CD1c-positive myeloid dendritic cell (primary cell): ENCODE measurements at regions not wholly inside any gene's neighbourhood (a gene's known extent, or its start where the extent isn't known, plus 50 kb on each side); places are given as distances from the start of the nearest gene placed in this dataset.
"Not testable (repeated sequence)": the region's sequence is repeated elsewhere in the genome, so short reads cannot be mapped to it uniquely, and the experiment has no call there.

Experiments used
- DNase-seq: peaks from one replicate; pipeline ENCODE4 v3.0.0-alpha.2; 2016; ENCODE audit errors: extremely low spot score

DNA sequence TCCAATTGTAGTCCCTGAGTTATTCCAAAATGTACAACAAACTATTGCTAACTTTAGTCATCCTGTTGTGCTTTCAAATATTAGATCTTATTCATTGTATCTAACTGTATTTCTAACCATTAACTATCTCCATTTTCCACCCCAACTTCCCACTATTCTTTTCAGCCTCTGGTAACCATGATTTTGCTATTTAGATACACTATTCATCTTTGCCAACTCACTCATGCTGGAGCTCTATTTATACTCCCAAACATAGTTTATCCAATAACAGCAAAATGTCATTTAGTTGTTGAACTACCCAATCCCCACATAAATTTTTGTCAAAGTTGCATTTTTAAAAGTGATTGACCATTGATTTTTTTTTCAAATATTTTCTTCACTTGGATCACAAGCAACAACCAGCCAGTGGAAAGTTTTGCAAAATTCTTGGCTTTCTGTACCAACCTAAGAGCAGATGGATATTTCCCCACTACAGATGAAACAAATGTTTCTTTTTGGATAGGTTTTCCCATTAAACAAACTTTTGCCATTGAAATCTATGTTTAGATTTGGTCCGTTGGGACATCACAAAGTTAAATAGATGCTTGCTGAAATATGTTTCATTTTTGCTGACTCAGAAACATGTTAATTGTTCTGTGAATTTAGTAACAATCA, 866.0 kb downstream of the LTN1 start:
- DNase-seq = no peak

DNA sequence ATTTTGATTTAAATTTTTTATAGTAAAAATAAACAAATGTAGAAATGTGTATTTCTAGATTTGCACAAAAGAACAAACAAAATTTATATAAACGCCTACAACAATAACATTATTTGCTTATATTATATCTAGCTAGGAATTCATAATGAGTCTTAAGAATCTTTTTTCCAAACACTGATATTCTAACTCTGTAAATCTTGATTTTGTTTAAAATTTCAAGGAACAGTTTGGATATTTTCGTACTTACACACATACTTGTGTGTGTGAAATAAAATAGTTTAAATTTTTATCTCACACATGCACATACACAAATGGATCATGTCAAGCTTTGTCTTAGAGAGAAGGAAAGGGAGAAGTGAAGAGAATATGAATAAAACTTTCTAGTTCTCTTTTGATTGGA, 868.1 kb downstream of the LTN1 start:
- DNase-seq = no peak

DNA sequence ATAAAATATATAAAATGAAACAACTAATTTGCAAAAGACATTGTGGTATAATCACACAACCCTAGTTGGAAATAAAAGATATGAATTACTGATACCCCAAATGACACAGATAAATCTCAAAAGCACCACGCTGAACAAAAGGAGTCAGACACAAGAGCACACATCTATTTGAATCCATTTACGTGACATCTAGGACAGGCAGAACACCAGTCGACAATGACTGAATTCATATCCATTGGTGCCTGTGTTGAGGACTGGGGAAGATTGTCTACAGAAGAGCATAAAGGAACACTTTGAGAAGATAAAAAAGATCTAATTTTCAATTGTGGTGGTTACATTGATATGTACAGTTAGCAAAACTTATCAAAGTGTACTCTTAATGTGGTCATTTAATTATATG, 874.1 kb downstream of the LTN1 start:
- no peak for DNase-seq

DNA sequence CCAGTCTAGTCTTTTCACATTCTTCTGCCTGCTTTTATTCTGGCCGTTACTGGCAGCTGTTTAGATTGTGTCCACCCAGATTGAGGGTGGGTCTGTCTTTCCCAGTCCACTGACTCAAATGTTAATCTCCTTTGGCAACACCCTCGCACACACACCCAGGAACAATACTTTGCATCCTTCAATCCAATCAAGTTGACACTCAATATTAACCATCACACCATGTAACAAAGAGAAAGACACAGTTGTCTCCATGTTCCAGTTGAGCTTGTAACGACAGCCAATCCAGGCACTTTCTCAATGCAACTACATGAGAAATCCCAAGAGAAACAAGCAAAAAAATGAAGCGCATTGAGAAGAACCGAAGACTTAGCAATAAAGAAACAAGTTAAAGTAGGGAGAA, 877.7 kb downstream of the LTN1 start:
- not testable (repeated sequence) for DNase-seq

DNA sequence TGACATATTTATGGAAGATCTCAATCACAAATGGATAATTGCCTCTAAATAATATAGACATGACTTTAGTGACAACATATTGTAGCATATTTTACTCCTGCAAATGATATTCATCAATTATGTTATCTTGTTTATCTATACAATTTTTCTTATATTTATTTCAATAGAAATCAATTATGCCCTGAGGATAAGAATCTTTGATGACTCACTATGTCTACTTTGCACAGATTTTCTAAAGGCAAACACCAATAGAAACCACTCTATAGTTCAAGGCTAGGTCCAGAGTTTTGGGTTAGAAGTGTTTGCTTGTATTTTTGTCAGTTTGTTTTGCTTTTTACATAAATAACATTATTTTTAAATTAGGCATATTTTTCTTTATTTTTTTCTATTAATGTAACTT, 879.0 kb downstream of the LTN1 start:
- no peak for DNase-seq

DNA sequence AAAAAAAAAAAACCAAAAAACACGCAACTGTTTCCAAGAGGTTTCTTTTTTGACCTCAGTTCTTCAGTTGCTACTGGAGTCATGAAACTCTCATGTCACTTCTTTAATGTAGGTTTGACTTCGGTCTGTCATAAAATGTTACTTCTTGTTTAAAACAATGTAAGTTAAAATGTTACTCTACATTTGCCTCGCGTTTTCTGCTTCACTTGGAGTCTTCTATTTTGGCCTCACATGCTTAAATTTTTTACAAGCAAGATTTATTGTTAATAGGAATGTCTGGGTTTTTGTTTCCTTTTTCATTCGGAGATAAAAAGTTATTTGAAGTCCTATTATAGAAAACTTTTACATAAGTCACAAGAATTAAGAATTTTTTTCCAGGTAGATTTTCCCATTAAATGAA, 880.2 kb downstream of the LTN1 start:
- no peak for DNase-seq

DNA sequence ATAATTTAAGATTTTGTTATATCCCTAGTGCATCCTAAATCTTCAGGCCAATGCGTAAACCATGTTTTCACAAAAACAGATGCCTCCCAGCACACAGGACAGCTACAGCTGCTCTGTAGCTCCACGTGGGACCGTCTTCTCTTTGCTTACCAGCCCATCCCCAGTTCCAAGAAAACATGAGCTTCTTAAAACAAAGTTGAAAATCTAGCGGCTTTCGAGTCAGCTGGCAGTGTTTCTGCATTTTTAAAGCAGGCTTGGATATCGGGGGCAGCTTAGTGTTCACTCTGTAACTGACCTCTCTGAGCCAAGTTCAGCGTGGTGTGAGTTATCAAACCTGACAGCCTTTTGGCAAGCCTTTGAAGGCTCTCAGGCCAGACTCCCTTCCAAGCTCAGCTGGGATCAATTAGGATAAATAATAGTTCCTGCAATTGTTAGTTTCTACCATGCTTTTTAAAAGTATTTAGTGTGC, 881.5 kb downstream of the LTN1 start:
- no peak for DNase-seq

DNA sequence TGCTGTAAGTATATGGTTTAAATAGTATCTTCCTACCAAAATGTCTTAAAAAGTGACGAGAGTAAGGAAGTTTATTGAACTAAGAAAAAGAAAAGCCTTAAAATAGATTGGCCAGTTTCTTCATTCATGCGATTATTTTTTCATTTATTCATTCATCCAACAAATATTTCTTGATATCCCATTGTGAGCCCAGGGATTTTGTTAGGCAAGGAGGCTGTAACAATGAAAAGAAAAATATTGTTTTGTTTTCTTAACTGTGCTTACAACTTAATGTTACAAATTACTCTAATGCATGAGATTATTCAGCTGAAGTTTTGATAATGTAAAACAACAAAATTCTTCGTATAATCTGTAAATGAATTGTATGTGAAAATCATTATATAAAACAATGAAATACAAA, 882.0 kb downstream of the LTN1 start:
- no peak for DNase-seq

DNA sequence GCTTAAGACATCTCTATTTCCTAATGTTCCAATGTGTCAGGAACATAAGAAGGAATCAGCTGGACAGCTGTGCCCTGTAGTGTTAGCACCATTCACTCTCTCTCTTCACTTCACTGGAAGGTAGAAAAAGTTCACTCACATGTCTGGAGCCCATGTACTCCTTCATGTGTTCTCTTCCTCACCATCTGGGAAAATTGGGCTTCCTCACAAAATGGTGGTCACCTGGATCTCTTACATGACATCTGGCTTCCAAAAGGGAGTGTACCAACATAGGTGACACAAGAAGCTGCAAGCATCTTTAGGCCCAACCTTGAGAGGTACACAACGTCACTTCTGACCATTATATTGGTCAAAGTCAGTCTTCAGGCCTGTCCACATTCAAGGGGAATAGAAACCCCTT, 882.6 kb downstream of the LTN1 start:
- no peak for DNase-seq

DNA sequence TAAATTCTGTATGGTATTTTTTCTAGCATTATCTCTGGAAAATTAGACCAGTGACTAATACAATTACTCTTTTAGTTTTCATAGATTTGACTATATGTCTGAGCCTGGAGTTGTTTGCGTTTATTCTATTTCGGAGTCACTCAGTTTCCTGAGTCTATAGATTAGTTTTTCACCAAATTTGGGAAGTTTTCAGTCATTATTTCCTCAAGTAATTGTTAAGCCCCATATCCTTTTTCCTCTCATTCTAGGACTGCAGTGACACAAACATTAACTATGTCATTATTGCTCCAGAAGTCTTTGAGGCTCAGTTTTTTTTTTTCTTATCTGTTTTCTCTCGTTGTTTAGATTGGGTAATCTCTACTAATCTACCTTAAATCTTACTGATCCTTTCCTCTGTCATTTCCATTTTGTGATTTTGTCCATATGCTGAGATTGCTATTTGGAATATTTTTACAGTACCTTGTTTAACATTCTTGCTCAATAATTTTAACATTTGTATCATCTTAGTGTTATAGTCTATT, 886.2 kb downstream of the LTN1 start:
- DNase-seq = no peak

DNA sequence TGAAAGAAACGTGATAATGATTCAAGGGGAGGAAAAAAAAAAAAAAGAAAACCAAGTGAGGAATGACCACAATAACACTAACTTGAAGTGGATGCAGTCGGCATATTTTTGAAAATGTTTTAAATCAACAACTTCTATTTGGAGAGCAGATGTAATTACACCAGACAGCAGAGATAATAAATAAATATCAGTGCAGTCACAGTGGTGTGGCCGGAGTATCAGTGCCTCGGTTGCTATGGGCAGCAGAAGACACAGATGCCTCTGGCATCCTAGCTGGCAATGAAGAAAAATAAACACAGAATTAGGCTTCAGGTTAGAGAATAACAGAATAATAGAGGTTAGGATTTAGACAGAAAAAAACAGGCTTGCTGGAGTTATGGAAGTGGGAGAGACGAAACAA, 888.3 kb downstream of the LTN1 start:
- no peak for DNase-seq

DNA sequence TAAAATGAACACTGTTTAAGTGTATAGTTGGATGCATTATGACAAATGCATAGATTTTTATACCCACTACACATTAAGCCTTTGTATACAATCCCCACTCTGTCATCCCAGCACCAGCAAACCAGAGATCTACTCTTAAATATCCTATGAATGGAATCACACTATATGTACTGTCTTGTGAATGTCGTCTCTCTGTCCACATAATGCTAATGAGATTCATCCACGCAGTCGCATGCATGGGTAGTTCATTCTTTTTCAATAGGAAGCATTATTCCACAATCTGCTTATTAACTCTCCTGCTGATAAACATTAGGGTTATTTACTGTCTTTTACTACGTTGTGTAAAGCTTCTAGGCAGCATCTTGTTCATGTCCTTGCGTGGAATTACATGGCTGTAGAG, 892.3 kb downstream of the LTN1 start:
- DNase-seq = no peak

DNA sequence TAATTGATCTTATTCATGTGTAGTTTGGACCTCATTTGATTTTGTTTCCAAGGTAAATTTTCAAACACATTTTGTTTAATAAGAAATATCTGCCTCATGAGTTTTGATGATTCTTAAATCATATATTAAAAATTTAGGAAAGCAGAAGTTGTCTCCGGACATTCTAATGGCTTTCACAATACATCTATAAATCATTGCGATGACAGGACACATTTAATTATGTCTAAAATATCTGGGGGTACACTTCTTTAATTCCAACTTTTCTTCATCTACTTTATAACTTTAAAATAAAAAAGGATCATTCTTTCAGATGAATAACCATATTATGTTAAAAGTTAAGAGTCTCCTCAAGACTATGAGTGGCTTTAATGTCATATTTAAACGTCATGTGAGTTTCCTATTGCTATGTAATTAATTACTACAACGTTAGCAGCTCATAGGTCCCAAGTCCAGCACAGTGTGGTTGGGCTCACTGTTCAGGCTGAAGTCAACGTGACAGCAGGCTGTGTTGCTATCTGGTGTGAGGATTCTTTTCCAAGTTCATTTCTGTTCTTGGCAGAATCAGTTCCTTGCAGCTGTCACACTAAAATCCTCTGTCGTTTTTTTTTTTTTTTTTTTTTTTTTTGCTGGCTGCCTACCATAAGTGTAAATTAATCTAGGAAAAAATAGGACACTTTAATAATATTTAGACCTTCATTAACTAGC, 893.5 kb downstream of the LTN1 start:
- no peak for DNase-seq

DNA sequence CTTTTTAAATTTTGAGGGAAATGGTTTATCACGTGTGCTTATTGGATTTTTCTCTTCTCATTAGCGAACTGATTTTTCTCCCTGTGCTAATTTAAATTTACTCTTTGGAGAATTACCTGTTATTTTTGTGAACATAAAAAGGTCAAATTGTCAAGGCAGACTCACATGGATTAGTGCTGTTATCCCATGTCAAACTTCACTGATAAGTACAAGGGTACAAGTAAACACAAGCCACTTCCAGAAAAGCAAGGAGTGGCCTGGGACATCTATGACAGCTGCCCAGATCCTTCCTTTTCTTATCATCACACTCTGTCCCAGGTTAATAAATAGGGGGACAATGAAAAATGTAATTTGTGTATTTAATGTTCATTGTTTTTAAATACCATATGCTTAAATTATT, 901.2 kb downstream of the LTN1 start:
- no peak for DNase-seq

DNA sequence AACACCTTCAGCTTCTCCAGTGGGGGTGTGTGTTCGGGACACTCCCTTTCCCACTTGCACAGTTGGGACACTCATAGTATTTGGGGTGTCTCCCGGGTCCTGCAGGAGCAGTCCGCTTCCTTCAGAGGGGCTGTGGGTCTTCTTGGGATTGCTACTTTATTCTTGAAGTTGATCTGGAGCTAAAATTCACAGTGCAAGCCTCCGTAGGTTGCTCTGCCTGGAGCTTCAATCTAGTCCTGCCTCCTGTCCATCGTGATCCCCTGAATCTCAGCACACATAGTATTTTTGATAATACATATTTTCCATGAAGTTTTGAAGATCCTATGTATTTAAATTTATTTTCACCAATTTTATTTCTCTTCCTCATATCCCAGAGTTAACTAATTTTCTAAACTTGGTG, 902.1 kb downstream of the LTN1 start:
- no peak for DNase-seq

DNA sequence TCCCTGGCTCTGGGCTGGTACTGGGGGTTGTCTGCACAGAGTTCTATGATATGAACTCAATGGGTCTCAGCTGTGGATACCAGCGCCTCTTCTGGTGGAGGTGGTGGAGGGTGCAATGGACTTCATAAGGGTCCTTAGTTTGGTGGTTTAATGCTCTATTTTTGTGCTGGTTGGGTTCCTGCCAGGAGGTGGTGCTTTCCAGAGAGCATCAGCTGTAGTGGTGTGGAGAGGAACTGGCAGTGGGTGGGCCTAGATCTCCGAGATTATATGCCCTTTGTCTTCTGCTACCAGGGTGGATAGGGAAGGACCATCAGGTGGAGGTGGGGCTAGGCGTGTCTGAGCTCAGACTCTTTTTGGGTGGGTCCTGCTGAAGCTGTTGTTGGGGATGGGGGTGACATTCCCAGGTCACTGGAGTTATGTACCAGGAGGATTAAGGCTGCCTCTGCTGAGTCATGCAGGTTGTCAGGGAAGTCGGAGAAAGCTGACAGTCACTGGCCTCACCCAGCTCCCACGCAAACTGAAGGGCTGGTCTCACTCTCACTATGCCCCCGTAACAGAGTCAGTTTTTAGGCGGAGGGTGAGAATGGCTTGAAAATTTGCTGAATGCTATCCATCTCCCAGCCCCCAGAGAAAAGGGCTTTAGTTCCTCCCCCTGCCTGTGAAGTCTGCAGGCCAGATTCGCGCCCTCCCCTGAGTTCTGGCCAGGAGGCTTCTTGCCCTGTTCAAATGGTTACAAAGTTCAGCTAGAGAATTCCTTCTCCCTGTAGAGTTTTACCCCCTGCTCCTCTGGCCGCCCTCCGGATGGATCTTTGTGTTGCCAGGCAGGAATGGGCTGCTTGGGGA, 902.9 kb downstream of the LTN1 start:
- DNase-seq = no peak

DNA sequence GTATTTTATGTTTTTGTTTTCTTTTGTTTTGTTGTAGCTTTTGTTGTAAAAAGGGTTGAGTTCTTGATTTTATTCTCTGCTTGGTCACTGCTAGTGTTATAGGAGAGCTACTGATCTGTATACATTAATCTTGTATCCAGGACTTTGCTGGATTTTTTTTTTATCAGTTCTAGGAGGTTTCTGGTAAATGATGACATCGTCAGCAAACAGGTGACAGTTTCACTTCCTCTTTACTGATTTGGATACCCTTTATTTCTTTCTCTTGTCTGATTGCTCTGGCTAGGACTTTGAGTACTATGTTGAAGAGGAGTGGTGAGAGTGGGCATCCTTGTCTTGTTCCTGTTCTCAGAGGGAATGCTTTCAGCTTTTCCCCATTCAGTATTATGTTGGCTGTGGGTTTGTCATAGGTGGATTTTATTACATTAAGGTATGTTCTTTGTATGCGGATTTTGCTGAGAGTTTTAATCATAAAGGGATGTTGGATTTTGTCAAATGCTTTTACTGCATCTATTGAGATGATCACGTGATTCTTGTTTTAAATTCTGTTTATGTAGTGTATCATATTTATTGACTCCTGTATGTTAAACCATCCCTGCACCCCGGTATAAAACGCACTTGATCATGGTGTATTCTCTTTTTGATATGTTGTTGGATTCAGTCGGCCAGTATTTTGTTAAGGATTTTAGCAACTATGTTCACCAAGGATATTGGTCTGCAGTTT, 905.7 kb downstream of the LTN1 start:
- DNase-seq = no peak

DNA sequence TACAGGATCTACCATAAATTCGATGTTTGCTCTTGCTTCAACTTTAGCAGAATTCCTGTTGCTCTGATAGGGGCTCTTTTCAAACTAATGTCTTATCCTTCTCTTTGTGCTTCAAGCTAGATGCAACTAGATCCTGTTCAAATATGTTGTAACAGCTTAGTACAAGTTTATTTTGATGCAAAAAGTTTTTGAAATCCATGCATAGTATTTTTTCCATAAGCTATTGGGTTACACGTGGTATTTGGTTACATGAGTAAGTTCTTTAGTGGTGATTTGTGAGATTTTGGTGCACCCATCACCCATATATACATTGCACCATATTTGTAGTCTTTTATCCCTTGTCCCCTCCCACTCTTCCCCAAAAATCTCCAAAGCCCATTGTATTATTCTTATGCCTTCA, 907.7 kb downstream of the LTN1 start:
- no peak for DNase-seq

DNA sequence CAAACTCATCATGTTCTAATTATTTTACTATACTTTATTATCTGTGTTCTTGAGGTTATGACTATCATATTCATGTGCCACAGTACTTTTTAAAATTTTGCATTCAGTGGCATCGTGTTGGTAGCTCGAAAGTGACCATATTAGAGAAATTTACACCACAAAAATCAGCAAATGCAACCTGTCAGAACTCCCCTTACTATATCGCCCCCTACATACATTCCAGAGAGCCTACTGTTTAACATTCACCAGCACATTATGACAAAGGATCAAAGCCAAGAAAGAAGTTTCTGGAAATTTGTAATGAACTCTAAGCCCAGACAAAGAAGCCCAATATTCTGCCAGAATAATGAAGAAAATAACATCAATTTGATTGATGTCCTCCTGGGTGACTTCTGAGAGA, 909.3 kb downstream of the LTN1 start:
- no peak for DNase-seq

DNA sequence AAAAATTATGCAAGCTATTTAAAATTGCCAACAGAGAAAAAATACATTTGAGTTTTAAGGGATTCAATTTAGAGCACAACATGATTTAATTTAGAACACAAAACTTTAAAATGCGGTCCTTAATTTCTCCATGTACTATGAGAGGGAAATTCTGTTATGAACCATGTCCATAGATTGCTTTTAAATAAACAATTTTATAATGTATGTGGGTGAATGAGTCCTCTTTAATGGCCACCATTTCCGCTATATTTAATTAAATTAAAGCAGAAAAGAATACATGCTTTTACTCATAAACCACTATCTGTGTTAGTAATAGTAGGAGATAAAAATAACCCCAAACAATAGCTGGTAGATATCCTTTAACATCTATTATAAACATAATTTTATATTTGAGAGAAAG, 914.6 kb downstream of the LTN1 start:
- no peak for DNase-seq

DNA sequence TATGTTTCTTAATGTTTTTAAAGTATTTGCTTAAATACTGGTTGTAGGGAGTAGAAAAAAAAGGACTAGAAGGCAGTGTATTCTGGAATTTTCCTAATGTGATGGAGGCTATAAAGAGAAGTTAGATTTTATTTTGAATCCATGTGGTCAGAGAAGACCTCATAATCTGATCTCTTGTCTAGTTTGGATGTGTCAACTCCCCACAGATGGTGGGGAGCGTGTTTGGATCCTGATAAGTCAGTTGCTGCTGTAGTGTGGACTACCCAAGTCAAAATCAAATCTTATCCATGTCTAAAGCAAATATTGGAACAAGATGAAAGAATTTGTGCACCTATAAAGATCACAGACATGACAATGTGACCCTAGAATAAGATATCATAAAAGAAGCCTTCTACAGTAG, 918.0 kb downstream of the LTN1 start:
- DNase-seq = no peak

DNA sequence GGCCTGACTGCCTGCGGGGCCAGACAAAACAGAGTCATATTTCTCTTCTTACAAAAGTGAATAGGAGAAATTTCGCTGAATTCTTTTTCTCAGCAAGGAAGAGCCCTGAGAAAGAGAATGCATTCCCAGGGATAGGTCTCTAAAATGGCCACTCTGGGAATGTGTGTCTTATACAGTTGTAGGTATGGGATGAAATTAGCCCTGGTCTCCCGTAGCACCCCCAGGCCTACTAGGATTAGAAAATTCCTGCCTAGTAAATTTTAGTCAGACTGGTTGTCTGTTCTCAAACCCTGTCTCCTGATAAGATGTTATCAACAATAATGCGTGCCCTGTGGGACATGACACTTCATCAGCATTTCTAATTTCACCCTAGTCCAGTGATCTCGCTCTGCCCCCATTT, 920.1 kb downstream of the LTN1 start:
- no peak for DNase-seq
